ENCODE measurements at regions not wholly inside any gene's neighbourhood (a gene's known extent, or its start where the extent isn't known, plus 50 kb on each side); places are given as distances from the start of the nearest gene placed in this dataset.

DNA sequence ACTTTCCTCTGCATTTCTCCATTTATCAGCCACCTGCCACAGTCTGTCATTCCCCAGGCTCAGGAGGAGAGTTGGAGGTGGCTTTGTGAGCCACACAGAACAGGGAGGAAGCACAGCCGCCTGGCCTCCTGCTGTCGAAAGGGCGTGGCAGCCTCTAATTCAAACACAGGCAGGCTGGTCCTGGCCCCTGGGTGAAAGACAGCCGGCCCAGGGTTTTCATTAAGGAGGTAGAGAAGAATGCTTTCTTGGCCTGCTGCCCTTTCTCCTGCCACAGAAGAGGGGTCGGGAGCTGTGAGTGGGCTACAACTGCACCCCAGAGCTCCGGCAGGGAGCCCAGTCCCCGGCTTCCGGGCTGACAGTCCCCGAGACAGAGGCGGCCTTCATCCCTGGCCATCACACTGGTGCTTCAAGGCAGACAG, 108.6 kb upstream of the FZD10 start:
- in situ Hi-C loops (cut with MboI; ENCODE audit: low sequenced_read_pairs) = no loop called here
- DNase-seq = no peak
- H2AFZ ChIP-seq (replicated peaks; ENCODE audit: low read length, poor library complexity) = no peak overlapping the region
- no peak overlapping the region for H2BK20ac ChIP-seq (ENCODE audit: low read depth, low read length)
- no peak overlapping the region for H3K56ac ChIP-seq (ENCODE audit: extremely low read depth, insufficient read depth, low read length)
- H4K8ac ChIP-seq (ENCODE audit: low read depth in 2 of 2, low read length in 2 of 2) = no peak overlapping the region
- H2BK15ac ChIP-seq (ENCODE audit: low read depth, low read length) = no peak overlapping the region
- no peak overlapping the region for H3K4me2 ChIP-seq (ENCODE audit: low read depth, low read length)
- peaks cover 49% of the 10 kb centered on the region for H3K9me3 ChIP-seq (ENCODE audit: control insufficient read depth, insufficient read depth, low read length)
- no peak overlapping the region for H2BK120ac ChIP-seq (ENCODE audit: low read depth, low read length)
- H3K4me3 ChIP-seq (ENCODE audit: insufficient read depth, low read depth, low read length) = no peak overlapping the region
- no peak overlapping the region for H3K4ac ChIP-seq (ENCODE audit: low read depth, low read length)
- no peaks in the 10 kb centered on the region for H3K27me3 ChIP-seq (ENCODE audit: control insufficient read depth, insufficient read depth, low read length)
- H2AK9ac ChIP-seq (replicated peaks; ENCODE audit: low read depth, low read length, poor library complexity) = no peak overlapping the region
- ATAC-seq (ENCODE audit: low read depth) = no peak
- intact Hi-C loops (cut with micrococcal nuclease) = no loop called here
- dilution Hi-C loops (cut with HindIII; ENCODE audit: low sequenced_read_pairs, unreplicated experiment) = no loop called here
- no TSS peak for BruUV-seq (replicated peaks)
- no peak overlapping the region for H3K23ac ChIP-seq (ENCODE audit: low read depth, low read length)
- no peak overlapping the region for H2AK5ac ChIP-seq (ENCODE audit: low read depth, low read length)
- H3K9ac ChIP-seq (ENCODE audit: low read depth, low read length) = no peak overlapping the region
- POLR2A ChIA-PET (ENCODE audit: unreplicated experiment) = no interaction called here
- no peak overlapping the region for H3K18ac ChIP-seq (ENCODE audit: low read depth, low read length)
- no peaks in the 10 kb centered on the region for H4K20me1 ChIP-seq (ENCODE audit: insufficient read depth, low read length)
- WGBS, 2 experiments (ENCODE audit: extremely low coverage in 2 of 2, insufficient read length in 1 of 2) = 22% methylated on average over 4 of the region's 10 CpGs; no CpG with 5 or more reads in 1 of the 2 experiments
- H3K4me1 ChIP-seq (ENCODE audit: control insufficient read depth, insufficient read depth, low read length) = no peaks in the 10 kb centered on the region
- H3K79me1 ChIP-seq (ENCODE audit: low read depth in 1 of 2, low read length in 2 of 2) = no peaks in the 10 kb centered on the region
- no peak for TF ChIP-seq MAFK (IDR thresholded peaks at IDR 0.05; ENCODE audit: low read depth, low read length)
- no peak for TF ChIP-seq FOS (IDR thresholded peaks at IDR 0.05; ENCODE audit: low read depth, low read length)
- no peak for TF ChIP-seq RAD21 (IDR thresholded peaks at IDR 0.05; ENCODE audit: low read length)
- TF ChIP-seq CHD1 (IDR thresholded peaks at IDR 0.05; ENCODE audit: low read depth, low read length) = no peak
- TF ChIP-seq BHLHE40 (IDR thresholded peaks at IDR 0.05; ENCODE audit: low read depth, low read length) = no peak
- no peak for TF ChIP-seq POLR2A (IDR thresholded peaks at IDR 0.05; ENCODE audit: low read depth, low read length)
- TF ChIP-seq MXI1 (IDR thresholded peaks at IDR 0.05; ENCODE audit: borderline replicate concordance, low read depth, low read length) = no peak
- TF ChIP-seq CEBPB (IDR thresholded peaks at IDR 0.05; ENCODE audit: low read depth, low read length) = no peak
- TF ChIP-seq SMC3 (IDR thresholded peaks at IDR 0.05; ENCODE audit: low read depth, low read length) = no peak
- no peak for TF ChIP-seq RCOR1 (IDR thresholded peaks at IDR 0.05; ENCODE audit: insufficient replicate concordance, low read length)
- TF ChIP-seq, protein P1, sequence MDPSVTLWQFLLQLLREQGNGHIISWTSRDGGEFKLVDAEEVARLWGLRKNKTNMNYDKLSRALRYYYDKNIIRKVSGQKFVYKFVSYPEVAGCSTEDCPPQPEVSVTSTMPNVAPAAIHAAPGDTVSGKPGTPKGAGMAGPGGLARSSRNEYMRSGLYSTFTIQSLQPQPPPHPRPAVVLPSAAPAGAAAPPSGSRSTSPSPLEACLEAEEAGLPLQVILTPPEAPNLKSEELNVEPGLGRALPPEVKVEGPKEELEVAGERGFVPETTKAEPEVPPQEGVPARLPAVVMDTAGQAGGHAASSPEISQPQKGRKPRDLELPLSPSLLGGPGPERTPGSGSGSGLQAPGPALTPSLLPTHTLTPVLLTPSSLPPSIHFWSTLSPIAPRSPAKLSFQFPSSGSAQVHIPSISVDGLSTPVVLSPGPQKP (IDR thresholded peaks at IDR 0.05; ENCODE audit: borderline replicate concordance, low read depth, low read length) = no peak
- no peak for TF ChIP-seq MAZ (IDR thresholded peaks at IDR 0.05; ENCODE audit: borderline replicate concordance, low read depth, low read length)
- TF ChIP-seq, protein P2, sequence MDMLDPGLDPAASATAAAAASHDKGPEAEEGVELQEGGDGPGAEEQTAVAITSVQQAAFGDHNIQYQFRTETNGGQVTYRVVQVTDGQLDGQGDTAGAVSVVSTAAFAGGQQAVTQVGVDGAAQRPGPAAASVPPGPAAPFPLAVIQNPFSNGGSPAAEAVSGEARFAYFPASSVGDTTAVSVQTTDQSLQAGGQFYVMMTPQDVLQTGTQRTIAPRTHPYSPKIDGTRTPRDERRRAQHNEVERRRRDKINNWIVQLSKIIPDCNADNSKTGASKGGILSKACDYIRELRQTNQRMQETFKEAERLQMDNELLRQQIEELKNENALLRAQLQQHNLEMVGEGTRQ (IDR thresholded peaks at IDR 0.05; ENCODE audit: low read depth, low read length) = no peak
- no peak for TF ChIP-seq RFX5 (IDR thresholded peaks at IDR 0.05; ENCODE audit: low read depth, low read length)
- no peak for TF ChIP-seq NFE2L2 (IDR thresholded peaks at IDR 0.05; ENCODE audit: low read depth, low read length)
- TF ChIP-seq, protein P3, sequence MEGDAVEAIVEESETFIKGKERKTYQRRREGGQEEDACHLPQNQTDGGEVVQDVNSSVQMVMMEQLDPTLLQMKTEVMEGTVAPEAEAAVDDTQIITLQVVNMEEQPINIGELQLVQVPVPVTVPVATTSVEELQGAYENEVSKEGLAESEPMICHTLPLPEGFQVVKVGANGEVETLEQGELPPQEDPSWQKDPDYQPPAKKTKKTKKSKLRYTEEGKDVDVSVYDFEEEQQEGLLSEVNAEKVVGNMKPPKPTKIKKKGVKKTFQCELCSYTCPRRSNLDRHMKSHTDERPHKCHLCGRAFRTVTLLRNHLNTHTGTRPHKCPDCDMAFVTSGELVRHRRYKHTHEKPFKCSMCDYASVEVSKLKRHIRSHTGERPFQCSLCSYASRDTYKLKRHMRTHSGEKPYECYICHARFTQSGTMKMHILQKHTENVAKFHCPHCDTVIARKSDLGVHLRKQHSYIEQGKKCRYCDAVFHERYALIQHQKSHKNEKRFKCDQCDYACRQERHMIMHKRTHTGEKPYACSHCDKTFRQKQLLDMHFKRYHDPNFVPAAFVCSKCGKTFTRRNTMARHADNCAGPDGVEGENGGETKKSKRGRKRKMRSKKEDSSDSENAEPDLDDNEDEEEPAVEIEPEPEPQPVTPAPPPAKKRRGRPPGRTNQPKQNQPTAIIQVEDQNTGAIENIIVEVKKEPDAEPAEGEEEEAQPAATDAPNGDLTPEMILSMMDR (conservative IDR thresholded peaks at IDR 0.05; ENCODE audit: low read depth, low read length) = no peak
- no peak overlapping the region for H3K27ac ChIP-seq (ENCODE audit: insufficient read depth, low read length)
- no peak overlapping the region for H2BK5ac ChIP-seq (ENCODE audit: low read depth, low read length, poor library complexity, severe bottlenecking)
- H3K14ac ChIP-seq (replicated peaks; ENCODE audit: low read depth, low read length) = no peak overlapping the region
- H3K9me1 ChIP-seq (ENCODE audit: insufficient read depth, low read length) = no peaks in the 10 kb centered on the region
- H4K91ac ChIP-seq (ENCODE audit: insufficient read depth, low read depth, low read length) = no peak overlapping the region
- CTCF ChIA-PET = no interaction called here
- no peaks in the 10 kb centered on the region for H3K36me3 ChIP-seq (ENCODE audit: control insufficient read depth, insufficient read depth, low read length)
- no peak overlapping the region for H4K5ac ChIP-seq (ENCODE audit: low read depth, low read length)

Data from IMR-90 (cell line).